SK-N-SH (cell line): ENCODE measurements at regions not wholly inside any gene's neighbourhood (a gene's known extent, or its start where the extent isn't known, plus 50 kb on each side); places are given as distances from the start of the nearest gene placed in this dataset.

ENCODE experiments used
- CTCF ChIA-PET: fragments of 300-600, 350-600 bp; formaldehyde crosslinking; extraction: SDS; loops from one replicate; lab custom pipeline; 2021; lab: Yijun Ruan, JAX
- POLR2A ChIA-PET: fragments of 350-600 bp; sonication (Branson Sonifier 250); formaldehyde crosslinking; extraction: SDS; loops from one replicate; lab custom pipeline; 2020; ENCODE audit warnings: antibody characterized with exemption, inconsistent platforms; lab: Yijun Ruan, JAX
- DNase-seq: peaks from one replicate; pipeline ENCODE4 v3.0.0; 2012
- H2AFZ ChIP-seq: fragments of 200-600 bp; sonication (generic); 2 replicates; pipeline ENCODE4 v1.8.1; 2016; ENCODE audit warnings: antibody characterized with exemption, mild to moderate bottlenecking, low read depth
- H3F3A ChIP-seq: fragments of 200-600 bp; sonication (generic); replicated peaks from 2 replicates; pipeline ENCODE3; 2016; ENCODE audit warnings: antibody characterized with exemption, mild to moderate bottlenecking; ENCODE audit not compliant: insufficient read depth
- H3K27ac ChIP-seq, 2 experiments: fragments of 200-500 bp in 1 of 2; fragments of 200-600 bp in 1 of 2; sonication (Bioruptor generic) in 1 of 2; sonication (generic), shearing (Covaris generic) in 1 of 2; 2 replicates each; pipeline versions ENCODE4 v1.5.1 to v1.6.1; 2014 to 2016; ENCODE audit warnings: low read depth in 2 of 2, inconsistent platforms in 1 of 2, low read length in 1 of 2, mild to moderate bottlenecking in 1 of 2, mixed read lengths in 1 of 2
- H3K27me3 ChIP-seq: fragments of 200-600 bp; sonication (generic), shearing (Covaris generic); 2 replicates; pipeline ENCODE4 v1.6.1; 2016; ENCODE audit warnings: mixed run types; ENCODE audit not compliant: insufficient read depth
- H3K36me3 ChIP-seq, 2 experiments: fragments of 200-500 bp in 1 of 2; fragments of 200-600 bp in 1 of 2; sonication (Bioruptor generic) in 1 of 2; sonication (generic) in 1 of 2; replicated peaks in 1 of 2; 2 replicates each; pipeline versions ENCODE3 to v1.5.1; 2014 to 2016; ENCODE audit warnings: low read length in 1 of 2, mild to moderate bottlenecking in 1 of 2; ENCODE audit not compliant: insufficient read depth in 2 of 2, control insufficient read depth in 1 of 2
- H3K4me1 ChIP-seq, 2 experiments: fragments of 200-500 bp in 1 of 2; fragments of 200-600 bp in 1 of 2; sonication (Bioruptor generic) in 1 of 2; sonication (generic), shearing (Covaris generic) in 1 of 2; 2 replicates each; pipeline versions ENCODE4 v1.5.1 to v1.6.1; 2014 to 2016; ENCODE audit warnings: low read depth in 1 of 2, low read length in 1 of 2, mixed run types in 1 of 2; ENCODE audit not compliant: insufficient read depth in 2 of 2, control insufficient read depth in 1 of 2
- H3K4me2 ChIP-seq: fragments of 200-600 bp; sonication (generic), shearing (Covaris generic); 2 replicates; pipeline ENCODE4 v1.6.1; 2017; ENCODE audit warnings: mixed run types
- H3K4me3 ChIP-seq, 2 experiments: fragments of 200-500 bp in 1 of 2; fragments of 200-600 bp in 1 of 2; sonication (Bioruptor generic) in 1 of 2; sonication (generic), shearing (Covaris generic) in 1 of 2; 2 replicates each; pipeline versions ENCODE4 v1.5.1 to v1.8.1; 2014 to 2016; ENCODE audit warnings: low read depth in 2 of 2, inconsistent platforms in 1 of 2, low read length in 1 of 2, mild to moderate bottlenecking in 1 of 2, mixed read lengths in 1 of 2, moderate library complexity in 1 of 2
- H3K79me2 ChIP-seq: fragments of 200-600 bp; sonication (generic); 2 replicates; pipeline ENCODE4 v1.8.1; 2017; ENCODE audit warnings: mild to moderate bottlenecking; ENCODE audit not compliant: insufficient read depth
- H3K9ac ChIP-seq: fragments of 200-600 bp; sonication (generic); 2 replicates; pipeline ENCODE4 v1.6.1; 2017; ENCODE audit warnings: mixed run types
- H3K9me2 ChIP-seq: fragments of 200-600 bp; sonication (generic); 2 replicates; pipeline ENCODE4 v1.6.1; 2017; ENCODE audit warnings: mixed run types
- H3K9me3 ChIP-seq: fragments of 200-600 bp; sonication (generic); 2 replicates; pipeline ENCODE4 v1.6.1; 2017; ENCODE audit warnings: mixed run types, mild to moderate bottlenecking, moderate library complexity
- H4K20me1 ChIP-seq: fragments of 200-600 bp; sonication (generic); 2 replicates; pipeline ENCODE4 v1.6.1; 2017; ENCODE audit warnings: mild to moderate bottlenecking, mixed run types; ENCODE audit not compliant: insufficient read depth
- ELF1 ChIP-seq: IDR thresholded peaks from 2 replicates; pipeline ENCODE4 v1.4.0; 2012
- EP300 ChIP-seq, 2 experiments: IDR thresholded peaks; 2 replicates each; pipeline versions ENCODE4 v1.4.0 to v1.6.1; 2012; ENCODE audit warnings: borderline replicate concordance in 1 of 2, low read depth in 1 of 2, low read length in 1 of 2
- EZH2phosphoT487 ChIP-seq: fragments of 200-600 bp; sonication (generic); IDR thresholded peaks from 2 replicates; pipeline ENCODE4 v1.6.1; 2017; ENCODE audit warnings: low read depth, mixed run types, mild to moderate bottlenecking, antibody characterized with exemption, moderate library complexity, borderline replicate concordance
- FOSL2 ChIP-seq: IDR thresholded peaks from 2 replicates; pipeline ENCODE4 v1.4.0; 2012; ENCODE audit warnings: low read depth, mild to moderate bottlenecking, moderate library complexity, borderline replicate concordance
- GABPA ChIP-seq: IDR thresholded peaks from 2 replicates; pipeline ENCODE4 v1.4.0; 2012; ENCODE audit warnings: low read depth, mild to moderate bottlenecking
- GATA2 ChIP-seq: sonication (generic); formaldehyde crosslinking; IDR thresholded peaks from 2 replicates; pipeline ENCODE4 v1.5.0; 2020; ENCODE audit warnings: mild to moderate bottlenecking, missing genetic modification reagents
- JUND ChIP-seq: IDR thresholded peaks from 2 replicates; pipeline ENCODE4 v1.4.0; 2012
- MEF2A ChIP-seq: IDR thresholded peaks from 2 replicates; pipeline ENCODE4 v1.4.0; 2012; ENCODE audit warnings: low read depth, borderline replicate concordance
- MXI1 ChIP-seq: IDR thresholded peaks from 2 replicates; pipeline ENCODE4 v1.6.1; 2012; ENCODE audit warnings: mild to moderate bottlenecking, low read depth, low read length, improper control_type of control experiment
- NFIC ChIP-seq: IDR thresholded peaks from 2 replicates; pipeline ENCODE4 v1.4.0; 2012; ENCODE audit warnings: borderline replicate concordance
- NRF1 ChIP-seq: IDR thresholded peaks from 2 replicates; pipeline ENCODE4 v1.6.1; 2012; ENCODE audit warnings: low read depth, mild to moderate bottlenecking, low read length
- RAD21 ChIP-seq: IDR thresholded peaks from 2 replicates; pipeline ENCODE4 v1.6.1; 2012; ENCODE audit warnings: mild to moderate bottlenecking, low read length
- RCOR1 ChIP-seq: fragments of 150-350 bp; IDR thresholded peaks from 2 replicates; pipeline ENCODE4 v1.6.1; 2017; ENCODE audit warnings: antibody characterized with exemption, low read length
- RFX5 ChIP-seq: IDR thresholded peaks from 2 replicates; pipeline ENCODE4 v1.6.1; 2012; ENCODE audit warnings: mild to moderate bottlenecking, improper control_type of control experiment, low read length
- RXRA ChIP-seq: IDR thresholded peaks from 2 replicates; pipeline ENCODE4 v1.4.0; 2012; ENCODE audit warnings: low read depth, mild to moderate bottlenecking, borderline replicate concordance
- TCF12 ChIP-seq: IDR thresholded peaks from 2 replicates; pipeline ENCODE4 v1.4.0; 2012
- YY1 ChIP-seq: IDR thresholded peaks from 2 replicates; pipeline ENCODE4 v1.4.0; 2012; ENCODE audit warnings: low read depth, mild to moderate bottlenecking
- WGBS: methylation state at CpG from one replicate; pipeline ENCODE4 v1.1.6; 2017; ENCODE audit warnings: low lambda C conversion rate; 5-methylcytosine and 5-hydroxymethylcytosine counted together
- TF ChIP-seq, protein P1 (sequence below): IDR thresholded peaks from 2 replicates; pipeline ENCODE4 v1.4.0; 2012; ENCODE audit warnings: low read depth
- TF ChIP-seq, protein P2 (sequence below): IDR thresholded peaks from 2 replicates; pipeline ENCODE4 v1.4.0; 2012; ENCODE audit warnings: low read depth, borderline replicate concordance
- TF ChIP-seq, protein P3 (sequence below): IDR thresholded peaks from 2 replicates; pipeline ENCODE4 v1.6.1; 2012; ENCODE audit warnings: mild to moderate bottlenecking, low read depth, low read length, moderate library complexity

GRCh38 chr2:219947575-219947974 is 320.1 kb downstream of the SLC4A3 start:
- Histone ChIP-seq H3K9me3 (no peaks in the 10 kb centered on the region), H2AFZ (no peak overlapping the region), H3K79me2 (no peaks in the 10 kb centered on the region), H3K9ac (no peak overlapping the region), H3K36me3 (no peaks in the 10 kb centered on the region), H4K20me1 (no peaks in the 10 kb centered on the region), H3K27ac (no peak overlapping the region), H3K27me3 (no peaks in the 10 kb centered on the region; the same call in 1 of the 2 replicates), H3K4me3 (no peak overlapping the region), H3K9me2 (0 out of 2 replicates have a peak, but pooled peaks cover 2% of the 10 kb centered on the region), H3K4me1 (no peaks in the 10 kb centered on the region), H3F3A (no peaks in the 10 kb centered on the region), H3K4me2 (no peak overlapping the region)
- DNase-seq, result no peak
- POLR2A ChIA-PET, result no interaction called here
- TF ChIP-seq RXRA, result no peak
- TF ChIP-seq, protein P1, sequence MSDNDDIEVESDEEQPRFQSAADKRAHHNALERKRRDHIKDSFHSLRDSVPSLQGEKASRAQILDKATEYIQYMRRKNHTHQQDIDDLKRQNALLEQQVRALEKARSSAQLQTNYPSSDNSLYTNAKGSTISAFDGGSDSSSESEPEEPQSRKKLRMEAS, result no peak
- CTCF ChIA-PET, result no interaction called here
- WGBS, result 7% methylated on average over 3 of the region's 3 CpGs

DNA sequence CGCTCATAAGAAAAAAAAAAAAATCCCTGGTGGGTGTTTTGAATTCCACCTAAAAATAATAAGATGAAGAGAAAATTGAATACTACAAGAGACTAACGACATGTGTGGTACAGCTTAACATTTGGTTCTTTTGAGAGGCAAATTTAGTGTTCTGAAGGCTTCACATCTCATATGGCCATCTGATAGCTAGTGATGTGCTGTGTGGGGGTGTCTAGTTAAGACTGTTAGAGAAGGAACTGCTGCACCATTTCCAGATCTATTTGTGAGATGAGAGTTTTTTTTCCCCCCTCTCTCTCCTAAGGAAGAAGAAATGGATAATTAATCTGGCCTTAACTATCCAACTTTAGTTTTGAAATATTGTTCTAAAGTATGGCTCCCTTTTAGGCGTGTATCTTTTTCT is 321.6 kb downstream of the SLC4A3 start:
- Histone ChIP-seq H3K27ac (no peak overlapping the region), H3K9ac (no peak overlapping the region), H3K4me3 (no peak overlapping the region), H3K27me3 (no peaks in the 10 kb centered on the region; the same call in 1 of the 2 replicates), H4K20me1 (no peaks in the 10 kb centered on the region), H3K36me3 (no peaks in the 10 kb centered on the region), H3K4me2 (no peak overlapping the region), H3F3A (no peaks in the 10 kb centered on the region), H3K4me1 (no peaks in the 10 kb centered on the region), H3K9me3 (no peaks in the 10 kb centered on the region), H3K9me2 (no peaks in the 10 kb centered on the region), H2AFZ (no peak overlapping the region), H3K79me2 (no peaks in the 10 kb centered on the region)
- WGBS, result 6% methylated on average over 3 of the region's 3 CpGs
- DNase-seq, result no peak
- TF ChIP-seq MEF2A (no peak), RXRA (no peak), RFX5 (no peak), NFIC (no peak), RCOR1 (no peak), TCF12 (no peak), YY1 (no peak), GABPA (no peak)
- CTCF ChIA-PET, result no interaction called here
- POLR2A ChIA-PET, result no interaction called here

DNA sequence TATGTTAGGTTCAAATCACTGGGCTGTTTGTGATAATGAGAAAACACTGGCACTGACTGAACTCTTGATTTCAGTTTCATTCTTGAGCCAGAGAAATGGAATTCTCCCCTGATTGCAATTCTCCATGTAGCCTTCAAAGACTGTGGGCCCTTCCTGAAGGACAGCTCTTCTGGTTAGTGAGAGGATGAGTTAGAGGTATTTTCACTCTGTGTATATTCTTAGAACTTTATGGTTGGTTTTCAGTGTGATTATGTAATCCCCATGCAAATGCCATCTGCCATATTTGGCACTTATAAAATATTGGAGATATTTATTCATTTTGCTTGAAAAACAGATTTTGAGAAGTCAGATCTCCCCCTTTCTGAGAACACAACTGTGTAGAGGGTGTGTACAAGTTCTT is 323.7 kb downstream of the SLC4A3 start:
- H3K9me2 ChIP-seq, result no peaks in the 10 kb centered on the region
- no peaks in the 10 kb centered on the region for H3K36me3 ChIP-seq
- ChIA-PET CTCF (no interaction called here), POLR2A (no interaction called here)
- no peaks in the 10 kb centered on the region for H3F3A ChIP-seq
- no peak for DNase-seq
- no peaks in the 10 kb centered on the region for H3K27me3 ChIP-seq
- no peak overlapping the region for H2AFZ ChIP-seq
- H3K4me3 ChIP-seq, result no peak overlapping the region
- no peak overlapping the region for H3K4me2 ChIP-seq
- no peaks in the 10 kb centered on the region for H4K20me1 ChIP-seq
- H3K79me2 ChIP-seq, result no peaks in the 10 kb centered on the region
- H3K9ac ChIP-seq, result no peak overlapping the region
- H3K4me1 ChIP-seq, result no peaks in the 10 kb centered on the region
- no peaks in the 10 kb centered on the region for H3K9me3 ChIP-seq
- no peak overlapping the region for H3K27ac ChIP-seq
- TF ChIP-seq JUND (no peak), EP300 (IDR thresholded peaks at IDR 0.05; ENCODE audit: borderline replicate concordance in 1 of 2, low read depth in 1 of 2, low read length in 1 of 2) (no peak), NRF1 (no peak), MEF2A (no peak), MXI1 (no peak), FOSL2 (no peak), ELF1 (no peak), EZH2phosphoT487 (no peak), RAD21 (no peak), GABPA (no peak), GATA2 (CRISPR knock-in tag) (no peak)
- TF ChIP-seq, protein P2, sequence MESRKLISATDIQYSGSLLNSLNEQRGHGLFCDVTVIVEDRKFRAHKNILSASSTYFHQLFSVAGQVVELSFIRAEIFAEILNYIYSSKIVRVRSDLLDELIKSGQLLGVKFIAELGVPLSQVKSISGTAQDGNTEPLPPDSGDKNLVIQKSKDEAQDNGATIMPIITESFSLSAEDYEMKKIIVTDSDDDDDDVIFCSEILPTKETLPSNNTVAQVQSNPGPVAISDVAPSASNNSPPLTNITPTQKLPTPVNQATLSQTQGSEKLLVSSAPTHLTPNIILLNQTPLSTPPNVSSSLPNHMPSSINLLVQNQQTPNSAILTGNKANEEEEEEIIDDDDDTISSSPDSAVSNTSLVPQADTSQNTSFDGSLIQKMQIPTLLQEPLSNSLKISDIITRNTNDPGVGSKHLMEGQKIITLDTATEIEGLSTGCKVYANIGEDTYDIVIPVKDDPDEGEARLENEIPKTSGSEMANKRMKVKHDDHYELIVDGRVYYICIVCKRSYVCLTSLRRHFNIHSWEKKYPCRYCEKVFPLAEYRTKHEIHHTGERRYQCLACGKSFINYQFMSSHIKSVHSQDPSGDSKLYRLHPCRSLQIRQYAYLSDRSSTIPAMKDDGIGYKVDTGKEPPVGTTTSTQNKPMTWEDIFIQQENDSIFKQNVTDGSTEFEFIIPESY, result no peak
- TF ChIP-seq, protein P3, sequence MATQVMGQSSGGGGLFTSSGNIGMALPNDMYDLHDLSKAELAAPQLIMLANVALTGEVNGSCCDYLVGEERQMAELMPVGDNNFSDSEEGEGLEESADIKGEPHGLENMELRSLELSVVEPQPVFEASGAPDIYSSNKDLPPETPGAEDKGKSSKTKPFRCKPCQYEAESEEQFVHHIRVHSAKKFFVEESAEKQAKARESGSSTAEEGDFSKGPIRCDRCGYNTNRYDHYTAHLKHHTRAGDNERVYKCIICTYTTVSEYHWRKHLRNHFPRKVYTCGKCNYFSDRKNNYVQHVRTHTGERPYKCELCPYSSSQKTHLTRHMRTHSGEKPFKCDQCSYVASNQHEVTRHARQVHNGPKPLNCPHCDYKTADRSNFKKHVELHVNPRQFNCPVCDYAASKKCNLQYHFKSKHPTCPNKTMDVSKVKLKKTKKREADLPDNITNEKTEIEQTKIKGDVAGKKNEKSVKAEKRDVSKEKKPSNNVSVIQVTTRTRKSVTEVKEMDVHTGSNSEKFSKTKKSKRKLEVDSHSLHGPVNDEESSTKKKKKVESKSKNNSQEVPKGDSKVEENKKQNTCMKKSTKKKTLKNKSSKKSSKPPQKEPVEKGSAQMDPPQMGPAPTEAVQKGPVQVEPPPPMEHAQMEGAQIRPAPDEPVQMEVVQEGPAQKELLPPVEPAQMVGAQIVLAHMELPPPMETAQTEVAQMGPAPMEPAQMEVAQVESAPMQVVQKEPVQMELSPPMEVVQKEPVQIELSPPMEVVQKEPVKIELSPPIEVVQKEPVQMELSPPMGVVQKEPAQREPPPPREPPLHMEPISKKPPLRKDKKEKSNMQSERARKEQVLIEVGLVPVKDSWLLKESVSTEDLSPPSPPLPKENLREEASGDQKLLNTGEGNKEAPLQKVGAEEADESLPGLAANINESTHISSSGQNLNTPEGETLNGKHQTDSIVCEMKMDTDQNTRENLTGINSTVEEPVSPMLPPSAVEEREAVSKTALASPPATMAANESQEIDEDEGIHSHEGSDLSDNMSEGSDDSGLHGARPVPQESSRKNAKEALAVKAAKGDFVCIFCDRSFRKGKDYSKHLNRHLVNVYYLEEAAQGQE, result no peak
